Suprapubic skin (tissue), 4 donors: ENCODE measurements at regions not wholly inside any gene's neighbourhood (a gene's known extent, or its start where the extent isn't known, plus 50 kb on each side); places are given as distances from the start of the nearest gene placed in this dataset.

ENCODE experiments used
- EP300 ChIP-seq: sonication (generic); formaldehyde crosslinking; IDR thresholded peaks from one replicate; pipeline ENCODE4 v1.6.1; 2017; ENCODE audit warnings: antibody characterized with exemption
- POLR2A ChIP-seq, 2 donors: fragments of 450-650 bp; IDR thresholded peaks; one replicate each; pipeline ENCODE4 v1.6.1; 2017; ENCODE audit warnings: antibody characterized with exemption in 2 of 2, mild to moderate bottlenecking in 2 of 2, moderate library complexity in 2 of 2
- POLR2AphosphoS5 ChIP-seq, 3 donors: sonication (generic); formaldehyde crosslinking; IDR thresholded peaks; one replicate each; pipeline ENCODE4 v1.6.1; 2017; ENCODE audit warnings: antibody characterized with exemption in 3 of 3
- TF ChIP-seq, protein P1 (sequence below), 2 donors: fragments of 200-600 bp in 1 of 2; fragments of 450-650 bp in 1 of 2; sonication (generic) in 1 of 2; IDR thresholded peaks; one replicate each; pipeline ENCODE4 v1.5.1; 2016 to 2019; ENCODE audit warnings: antibody characterized with exemption in 2 of 2, mild to moderate bottlenecking in 1 of 2, moderate library complexity in 1 of 2

DNA sequence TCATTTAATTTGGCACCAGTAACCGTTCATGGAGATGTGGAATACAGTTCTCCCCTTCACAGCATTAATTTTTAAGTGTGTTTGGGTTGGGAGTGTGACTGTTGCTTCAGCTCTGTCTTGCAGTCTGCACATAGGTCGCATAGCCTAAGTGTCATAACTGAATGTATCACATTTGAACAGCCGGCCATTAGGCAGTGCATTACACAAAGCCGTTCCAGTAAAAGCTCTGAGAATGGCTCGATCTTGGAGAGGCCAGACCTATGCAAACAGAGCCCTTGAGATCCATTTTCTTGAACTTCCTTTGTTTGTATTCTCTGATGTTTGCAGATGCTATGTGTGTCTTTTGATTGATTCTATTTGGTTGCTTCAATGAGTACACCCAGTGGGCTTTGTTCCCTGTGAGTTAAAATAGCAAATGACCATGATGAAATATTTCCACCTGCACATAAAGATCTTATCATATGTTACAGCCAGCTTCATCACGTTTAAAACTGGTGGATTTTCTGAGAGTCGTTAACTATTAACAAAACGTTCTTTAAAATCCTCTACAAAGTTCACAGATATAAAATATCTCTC lies 1104.9 kb upstream of the SLC10A2 start:
- TF ChIP-seq, protein P1, sequence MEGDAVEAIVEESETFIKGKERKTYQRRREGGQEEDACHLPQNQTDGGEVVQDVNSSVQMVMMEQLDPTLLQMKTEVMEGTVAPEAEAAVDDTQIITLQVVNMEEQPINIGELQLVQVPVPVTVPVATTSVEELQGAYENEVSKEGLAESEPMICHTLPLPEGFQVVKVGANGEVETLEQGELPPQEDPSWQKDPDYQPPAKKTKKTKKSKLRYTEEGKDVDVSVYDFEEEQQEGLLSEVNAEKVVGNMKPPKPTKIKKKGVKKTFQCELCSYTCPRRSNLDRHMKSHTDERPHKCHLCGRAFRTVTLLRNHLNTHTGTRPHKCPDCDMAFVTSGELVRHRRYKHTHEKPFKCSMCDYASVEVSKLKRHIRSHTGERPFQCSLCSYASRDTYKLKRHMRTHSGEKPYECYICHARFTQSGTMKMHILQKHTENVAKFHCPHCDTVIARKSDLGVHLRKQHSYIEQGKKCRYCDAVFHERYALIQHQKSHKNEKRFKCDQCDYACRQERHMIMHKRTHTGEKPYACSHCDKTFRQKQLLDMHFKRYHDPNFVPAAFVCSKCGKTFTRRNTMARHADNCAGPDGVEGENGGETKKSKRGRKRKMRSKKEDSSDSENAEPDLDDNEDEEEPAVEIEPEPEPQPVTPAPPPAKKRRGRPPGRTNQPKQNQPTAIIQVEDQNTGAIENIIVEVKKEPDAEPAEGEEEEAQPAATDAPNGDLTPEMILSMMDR (IDR thresholded peaks at IDR 0.05), result no peak
- TF ChIP-seq EP300 (no peak), POLR2A (IDR thresholded peaks at IDR 0.05) (no peak), POLR2AphosphoS5 (IDR thresholded peaks at IDR 0.05) (no peak)
